ENCODE measurements at regions not wholly inside any gene's neighbourhood (a gene's known extent, or its start where the extent isn't known, plus 50 kb on each side); places are given as distances from the start of the nearest gene placed in this dataset.

DNA sequence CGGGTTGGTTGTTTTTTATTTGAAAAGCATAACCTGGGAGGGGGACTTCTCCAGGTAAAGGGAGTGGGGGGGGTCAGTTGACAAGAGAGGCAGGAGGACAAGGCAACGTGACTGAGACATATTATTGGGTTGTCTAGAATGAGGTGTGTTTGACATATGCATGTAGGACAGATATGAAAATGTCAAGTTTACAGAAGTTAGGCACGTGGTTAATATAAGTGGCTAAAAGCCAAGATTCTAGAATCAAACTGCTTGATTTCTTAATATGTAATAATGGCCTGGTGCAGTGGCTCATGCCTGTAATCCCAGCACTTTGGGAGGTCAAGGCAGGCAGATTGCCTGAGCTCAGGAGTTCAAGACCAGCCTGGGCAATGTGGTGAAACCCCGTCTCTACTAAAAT, 212.8 kb downstream of the SQOR start:
- TF ChIP-seq SRF (IDR thresholded peaks at IDR 0.05; ENCODE audit: low read depth, low read length) (no peak), ZNF777 (CRISPR knock-in tag; IDR thresholded peaks at IDR 0.05) (no peak), HOXA3 (CRISPR knock-in tag; IDR thresholded peaks at IDR 0.05) (no peak), ARNT (IDR thresholded peaks at IDR 0.05) (no peak)
- TF ChIP-seq, protein P1, sequence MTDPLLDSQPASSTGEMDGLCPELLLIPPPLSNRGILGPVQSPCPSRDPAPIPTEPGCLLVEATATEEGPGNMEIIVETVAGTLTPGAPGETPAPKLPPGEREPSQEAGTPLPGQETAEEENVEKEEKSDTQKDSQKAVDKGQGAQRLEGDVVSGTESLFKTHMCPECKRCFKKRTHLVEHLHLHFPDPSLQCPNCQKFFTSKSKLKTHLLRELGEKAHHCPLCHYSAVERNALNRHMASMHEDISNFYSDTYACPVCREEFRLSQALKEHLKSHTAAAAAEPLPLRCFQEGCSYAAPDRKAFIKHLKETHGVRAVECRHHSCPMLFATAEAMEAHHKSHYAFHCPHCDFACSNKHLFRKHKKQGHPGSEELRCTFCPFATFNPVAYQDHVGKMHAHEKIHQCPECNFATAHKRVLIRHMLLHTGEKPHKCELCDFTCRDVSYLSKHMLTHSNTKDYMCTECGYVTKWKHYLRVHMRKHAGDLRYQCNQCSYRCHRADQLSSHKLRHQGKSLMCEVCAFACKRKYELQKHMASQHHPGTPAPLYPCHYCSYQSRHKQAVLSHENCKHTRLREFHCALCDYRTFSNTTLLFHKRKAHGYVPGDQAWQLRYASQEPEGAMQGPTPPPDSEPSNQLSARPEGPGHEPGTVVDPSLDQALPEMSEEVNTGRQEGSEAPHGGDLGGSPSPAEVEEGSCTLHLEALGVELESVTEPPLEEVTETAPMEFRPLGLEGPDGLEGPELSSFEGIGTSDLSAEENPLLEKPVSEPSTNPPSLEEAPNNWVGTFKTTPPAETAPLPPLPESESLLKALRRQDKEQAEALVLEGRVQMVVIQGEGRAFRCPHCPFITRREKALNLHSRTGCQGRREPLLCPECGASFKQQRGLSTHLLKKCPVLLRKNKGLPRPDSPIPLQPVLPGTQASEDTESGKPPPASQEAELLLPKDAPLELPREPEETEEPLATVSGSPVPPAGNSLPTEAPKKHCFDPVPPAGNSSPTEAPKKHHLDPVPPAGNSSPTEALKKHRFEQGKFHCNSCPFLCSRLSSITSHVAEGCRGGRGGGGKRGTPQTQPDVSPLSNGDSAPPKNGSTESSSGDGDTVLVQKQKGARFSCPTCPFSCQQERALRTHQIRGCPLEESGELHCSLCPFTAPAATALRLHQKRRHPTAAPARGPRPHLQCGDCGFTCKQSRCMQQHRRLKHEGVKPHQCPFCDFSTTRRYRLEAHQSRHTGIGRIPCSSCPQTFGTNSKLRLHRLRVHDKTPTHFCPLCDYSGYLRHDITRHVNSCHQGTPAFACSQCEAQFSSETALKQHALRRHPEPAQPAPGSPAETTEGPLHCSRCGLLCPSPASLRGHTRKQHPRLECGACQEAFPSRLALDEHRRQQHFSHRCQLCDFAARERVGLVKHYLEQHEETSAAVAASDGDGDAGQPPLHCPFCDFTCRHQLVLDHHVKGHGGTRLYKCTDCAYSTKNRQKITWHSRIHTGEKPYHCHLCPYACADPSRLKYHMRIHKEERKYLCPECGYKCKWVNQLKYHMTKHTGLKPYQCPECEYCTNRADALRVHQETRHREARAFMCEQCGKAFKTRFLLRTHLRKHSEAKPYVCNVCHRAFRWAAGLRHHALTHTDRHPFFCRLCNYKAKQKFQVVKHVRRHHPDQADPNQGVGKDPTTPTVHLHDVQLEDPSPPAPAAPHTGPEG (CRISPR knock-in tag; IDR thresholded peaks at IDR 0.05), result no peak
